ENCODE measurements at regions not wholly inside any gene's neighbourhood (a gene's known extent, or its start where the extent isn't known, plus 50 kb on each side); places are given as distances from the start of the nearest gene placed in this dataset.

DNA sequence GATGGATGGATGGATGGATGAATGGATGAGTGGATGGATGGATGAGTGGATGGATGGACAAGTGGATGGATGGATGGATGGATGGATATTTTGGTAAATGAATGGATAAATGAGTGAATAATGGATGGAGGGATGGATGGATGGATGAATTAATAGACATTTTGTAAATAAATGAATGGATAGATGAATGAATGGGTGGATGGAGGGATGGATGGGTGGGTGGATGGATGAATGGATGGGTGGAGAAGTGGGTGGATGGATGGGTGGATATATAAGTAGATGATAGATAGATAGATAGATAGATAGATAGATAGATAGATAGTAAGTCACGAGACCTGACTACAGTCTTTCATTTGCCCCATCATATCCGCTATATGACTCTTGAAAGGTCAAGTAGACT lies 82.7 kb upstream of the OLFM1 start:
- no peak overlapping the region for H2BK20ac ChIP-seq (ENCODE audit: low read depth, low read length, poor library complexity, severe bottlenecking)
- H3K56ac ChIP-seq (ENCODE audit: insufficient read length, low read depth, low read length): no peak overlapping the region
- peaks cover 12 to 22% (median 18%) of the 10 kb centered on the region in 3 experiments for H3K36me3 Mint-ChIP-seq (ENCODE audit: insufficient read depth in 1 of 3, low read depth in 3 of 3)
- H3K9me3 Mint-ChIP-seq: peaks cover 41 to 46% of the 10 kb centered on the region in 2 experiments
- H3T11ph ChIP-seq (ENCODE audit: low read length): no peak overlapping the region
- no peak overlapping the region for H2BK120ac ChIP-seq (ENCODE audit: low read depth, low read length, poor library complexity, severe bottlenecking)
- peaks cover 16% of the 10 kb centered on the region for H3K27me3 Mint-ChIP-seq (ENCODE audit: low read depth)
- no CpG with 5 or more reads among the region's 2 CpGs for WGBS (ENCODE audit: extremely low coverage, insufficient read length, low lambda C conversion rate)
- peaks cover 0 to 3% of the 10 kb centered on the region in 2 experiments; a peak in 1 of 4 replicates for H3K4me1 Mint-ChIP-seq
- H3K4me1 ChIP-seq (ENCODE audit: insufficient read depth, low read length): no peaks in the 10 kb centered on the region
- peaks cover 27% of the 10 kb centered on the region for H3K9me3 ChIP-seq (ENCODE audit: control insufficient read depth, low read depth, low read length)
- no peaks in the 10 kb centered on the region for H3K79me1 ChIP-seq (ENCODE audit: insufficient read depth, low read depth, low read length, poor library complexity, severe bottlenecking)
- H3K27ac ChIP-seq (ENCODE audit: insufficient read length, low read depth, low read length): no peak overlapping the region
- no peak overlapping the region for H2BK5ac ChIP-seq (ENCODE audit: insufficient read length, low read length)
- no peak overlapping the region for H3K4ac ChIP-seq (ENCODE audit: low read depth, low read length)
- H3K23me2 ChIP-seq (ENCODE audit: insufficient read length, low read depth, low read length, poor library complexity, severe bottlenecking): no peaks in the 10 kb centered on the region
- no peak overlapping the region for H3K27ac Mint-ChIP-seq
- no peak overlapping the region for H3K4me3 Mint-ChIP-seq
- no peak overlapping the region for H2AFZ ChIP-seq (ENCODE audit: low read length)
- H3K18ac ChIP-seq (ENCODE audit: insufficient read length, low read depth, low read length): no peak overlapping the region
- no peak overlapping the region for H4K91ac ChIP-seq (ENCODE audit: insufficient read length, low read depth, low read length)
- H3K4me2 ChIP-seq (ENCODE audit: insufficient read depth, insufficient read length, low read length): no peak overlapping the region
- no peak for DNase-seq
- TF ChIP-seq, protein P1, sequence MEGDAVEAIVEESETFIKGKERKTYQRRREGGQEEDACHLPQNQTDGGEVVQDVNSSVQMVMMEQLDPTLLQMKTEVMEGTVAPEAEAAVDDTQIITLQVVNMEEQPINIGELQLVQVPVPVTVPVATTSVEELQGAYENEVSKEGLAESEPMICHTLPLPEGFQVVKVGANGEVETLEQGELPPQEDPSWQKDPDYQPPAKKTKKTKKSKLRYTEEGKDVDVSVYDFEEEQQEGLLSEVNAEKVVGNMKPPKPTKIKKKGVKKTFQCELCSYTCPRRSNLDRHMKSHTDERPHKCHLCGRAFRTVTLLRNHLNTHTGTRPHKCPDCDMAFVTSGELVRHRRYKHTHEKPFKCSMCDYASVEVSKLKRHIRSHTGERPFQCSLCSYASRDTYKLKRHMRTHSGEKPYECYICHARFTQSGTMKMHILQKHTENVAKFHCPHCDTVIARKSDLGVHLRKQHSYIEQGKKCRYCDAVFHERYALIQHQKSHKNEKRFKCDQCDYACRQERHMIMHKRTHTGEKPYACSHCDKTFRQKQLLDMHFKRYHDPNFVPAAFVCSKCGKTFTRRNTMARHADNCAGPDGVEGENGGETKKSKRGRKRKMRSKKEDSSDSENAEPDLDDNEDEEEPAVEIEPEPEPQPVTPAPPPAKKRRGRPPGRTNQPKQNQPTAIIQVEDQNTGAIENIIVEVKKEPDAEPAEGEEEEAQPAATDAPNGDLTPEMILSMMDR (conservative IDR thresholded peaks at IDR 0.05): no peak
- no peaks in the 10 kb centered on the region for H3K27me3 ChIP-seq (ENCODE audit: insufficient read depth, low read length)
- H3K9ac ChIP-seq (ENCODE audit: extremely low read depth, insufficient read length, low read length): no peak overlapping the region
- H3K23ac ChIP-seq (ENCODE audit: insufficient read length, low read depth, low read length): no peak overlapping the region
- H3K79me2 ChIP-seq (ENCODE audit: insufficient read depth, low read length): no peaks in the 10 kb centered on the region
- no peak overlapping the region for H2AK5ac ChIP-seq (ENCODE audit: insufficient read length, low read length)
- no peak overlapping the region for H4K5ac ChIP-seq (ENCODE audit: insufficient read length, low read depth, low read length)
- no peak overlapping the region for H2BK12ac ChIP-seq (ENCODE audit: insufficient read length, low read depth, low read length)
- no peak overlapping the region for H2BK15ac ChIP-seq (ENCODE audit: low read depth, low read length)
- no peak overlapping the region for H3K14ac ChIP-seq (ENCODE audit: insufficient read depth, low read length)
- no peak overlapping the region for H4K8ac ChIP-seq (replicated peaks; ENCODE audit: insufficient read length, low read depth, low read length)
- H4K20me1 ChIP-seq (ENCODE audit: control insufficient read depth, insufficient read depth, insufficient read length): no peaks in the 10 kb centered on the region

Measured in H9 (cell line).